Nephron (organoid): ENCODE measurements at regions not wholly inside any gene's neighbourhood (a gene's known extent, or its start where the extent isn't known, plus 50 kb on each side); places are given as distances from the start of the nearest gene placed in this dataset.

Source experiments
- H3K27ac Mint-ChIP-seq, 3 experiments: 2 replicates each; pipeline ENCODE4 v1.8.0; 2020; ENCODE audit warnings: mixed read lengths in 3 of 3, mild to moderate bottlenecking in 2 of 3, moderate library complexity in 1 of 3
- H3K27me3 Mint-ChIP-seq: 2 replicates; pipeline ENCODE4 v1.8.0; 2021; ENCODE audit warnings: low read depth, mild to moderate bottlenecking, moderate library complexity, mixed read lengths
- H3K36me3 Mint-ChIP-seq: 2 replicates; pipeline ENCODE4 v1.8.0; 2020; ENCODE audit warnings: low read depth, mixed read lengths
- H3K4me1 Mint-ChIP-seq: 2 replicates; pipeline ENCODE4 v1.8.0; 2020; ENCODE audit warnings: mixed read lengths
- H3K4me3 Mint-ChIP-seq, 3 experiments: 2 replicates each; pipeline ENCODE4 v1.8.0; 2020; ENCODE audit warnings: mild to moderate bottlenecking in 3 of 3, mixed read lengths in 3 of 3, moderate library complexity in 2 of 3
- H3K9me3 Mint-ChIP-seq: 2 replicates; pipeline ENCODE4 v1.8.0; 2020; ENCODE audit warnings: mixed read lengths
- CTCF ChIP-seq, 3 experiments: fragments of 200-600 bp; sonication (generic); IDR thresholded peaks; one replicate each; pipeline ENCODE4 v1.5.0; 2021; ENCODE audit warnings: antibody characterized with exemption in 3 of 3; ENCODE audit not compliant: unreplicated experiment in 3 of 3

DNA sequence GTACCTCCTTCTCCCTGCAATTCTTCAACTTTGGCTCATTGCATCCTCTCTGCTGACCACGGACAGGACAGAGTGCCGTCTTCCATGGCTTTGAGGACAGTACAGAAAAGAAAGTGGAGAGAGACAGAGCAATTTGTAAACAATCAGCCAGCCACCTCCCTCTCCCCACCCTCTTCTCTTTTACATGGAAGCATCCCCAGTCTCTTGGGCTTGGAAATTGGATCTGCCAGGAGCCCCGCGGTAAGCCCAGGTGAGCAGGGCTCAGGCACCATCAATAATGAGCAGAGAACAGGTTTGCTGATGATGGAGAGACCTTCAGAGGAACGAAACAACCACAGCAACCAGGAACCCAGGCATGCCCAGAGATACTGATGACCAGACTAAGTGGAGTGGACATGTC lies 194.9 kb upstream of the TNRC6C start:
- Mint-ChIP-seq H3K27me3 (peaks cover 20% of the 10 kb centered on the region), H3K4me1 (peaks cover 5% of the 10 kb centered on the region), H3K9me3 (no peaks in the 10 kb centered on the region), H3K4me3 (no peak overlapping the region), H3K27ac (no peak overlapping the region), H3K36me3 (no peaks in the 10 kb centered on the region)
- TF ChIP-seq CTCF (IDR thresholded peaks at IDR 0.05; ENCODE audit: unreplicated experiment in 3 of 3), result no peak

DNA sequence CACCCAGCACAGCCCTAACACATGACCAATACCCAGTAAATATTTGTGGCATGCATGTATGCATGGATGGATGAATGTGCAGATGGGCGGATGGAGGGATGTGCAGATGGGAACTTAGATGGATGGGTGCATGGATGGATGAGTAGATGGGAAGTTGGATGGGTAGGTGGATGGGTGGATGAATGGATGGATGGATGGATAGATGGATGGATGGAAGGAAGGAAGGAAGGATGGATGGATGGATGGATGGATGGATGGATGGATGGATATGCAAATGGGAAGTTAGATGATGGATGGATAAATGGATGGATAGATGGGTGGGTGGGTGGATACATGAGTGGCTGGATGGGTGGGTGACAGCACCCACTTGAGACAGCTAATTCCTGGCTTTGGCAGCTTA lies 193.2 kb upstream of the TNRC6C start:
- no peak overlapping the region for H3K4me3 Mint-ChIP-seq
- TF ChIP-seq CTCF (IDR thresholded peaks at IDR 0.05; ENCODE audit: unreplicated experiment in 3 of 3), result no peak
- H3K36me3 Mint-ChIP-seq, result no peaks in the 10 kb centered on the region
- peaks cover 6% of the 10 kb centered on the region for H3K4me1 Mint-ChIP-seq
- no peaks in the 10 kb centered on the region for H3K9me3 Mint-ChIP-seq
- H3K27me3 Mint-ChIP-seq, result peaks cover 22% of the 10 kb centered on the region
- no peak overlapping the region for H3K27ac Mint-ChIP-seq

DNA sequence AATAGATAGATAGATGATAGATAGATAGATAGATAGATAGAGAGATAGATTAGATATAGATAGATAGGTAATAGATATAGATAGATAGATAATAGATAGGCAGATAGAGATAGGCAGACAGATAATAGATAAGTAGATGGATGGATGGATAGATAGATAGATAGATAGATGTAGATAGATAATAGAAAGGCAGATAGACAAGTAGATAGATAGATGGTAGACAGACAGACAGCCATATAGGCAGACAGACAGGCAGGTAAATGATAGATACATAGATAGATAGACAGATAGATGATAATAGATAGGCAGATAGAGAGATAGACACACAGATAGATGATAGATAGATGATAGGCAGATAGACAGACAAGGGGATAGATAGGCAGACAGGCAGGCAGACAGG lies 191.4 kb upstream of the TNRC6C start:
- Mint-ChIP-seq H3K36me3 (no peaks in the 10 kb centered on the region), H3K27me3 (peaks cover 21% of the 10 kb centered on the region), H3K27ac (no peak overlapping the region), H3K4me3 (no peak overlapping the region), H3K4me1 (peaks cover 6% of the 10 kb centered on the region), H3K9me3 (no peaks in the 10 kb centered on the region)
- TF ChIP-seq CTCF (IDR thresholded peaks at IDR 0.05; ENCODE audit: unreplicated experiment in 3 of 3), result no peak

DNA sequence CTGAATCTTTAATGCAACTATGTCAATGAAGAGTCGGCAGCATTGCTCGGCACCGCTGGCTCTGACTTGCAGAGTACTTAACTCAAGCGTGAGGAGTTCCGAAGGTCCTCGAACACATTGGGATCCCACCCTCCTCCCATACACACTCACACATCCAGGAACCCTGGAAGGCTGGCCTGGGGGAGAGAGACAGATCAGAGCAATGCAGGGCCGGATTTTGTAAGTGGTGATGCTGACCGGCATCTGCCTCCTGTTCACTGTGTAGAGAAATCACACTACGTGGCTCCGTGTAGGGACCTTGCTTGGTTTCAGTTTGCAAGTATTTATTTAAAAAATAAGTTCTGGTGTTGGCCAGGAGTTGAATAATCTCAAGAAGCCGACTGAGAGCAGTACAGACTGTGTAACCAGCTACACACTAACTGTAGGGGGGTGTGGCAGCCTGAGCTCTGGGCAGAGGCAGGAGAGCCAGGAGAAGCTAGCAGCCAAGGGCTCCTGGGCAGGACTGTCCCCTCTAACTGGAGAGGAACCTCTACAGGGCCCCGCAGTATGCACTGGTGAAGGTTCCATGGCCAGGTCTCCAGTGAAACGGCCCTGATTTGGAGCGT lies 190.2 kb upstream of the TNRC6C start:
- Mint-ChIP-seq H3K4me1 (peaks cover 9% of the 10 kb centered on the region), H3K27me3 (peaks cover 24% of the 10 kb centered on the region), H3K36me3 (no peaks in the 10 kb centered on the region), H3K9me3 (no peaks in the 10 kb centered on the region), H3K27ac (peak overlapping the region in 2 of 3 experiments; percentile 59 to 62), H3K4me3 (no peak overlapping the region)
- no peak for TF ChIP-seq CTCF (IDR thresholded peaks at IDR 0.05; ENCODE audit: unreplicated experiment in 3 of 3)

- Mint-ChIP-seq H3K4me1 (peaks cover 11% of the 10 kb centered on the region), H3K27ac (no peak overlapping the region), H3K4me3 (no peak overlapping the region), H3K36me3 (no peaks in the 10 kb centered on the region), H3K9me3 (no peaks in the 10 kb centered on the region), H3K27me3 (peaks cover 22% of the 10 kb centered on the region)
- no peak for TF ChIP-seq CTCF (IDR thresholded peaks at IDR 0.05; ENCODE audit: unreplicated experiment in 3 of 3)
These were observed 189.3 kb upstream of the TNRC6C start for GRCh38 chr17:77769215-77769614.

- TF ChIP-seq CTCF (IDR thresholded peaks at IDR 0.05; ENCODE audit: unreplicated experiment in 3 of 3), result no peak
- Mint-ChIP-seq H3K4me1 (peaks cover 11% of the 10 kb centered on the region), H3K4me3 (no peak overlapping the region), H3K9me3 (peaks cover 1% of the 10 kb centered on the region), H3K27ac (no peak overlapping the region), H3K27me3 (peaks cover 21% of the 10 kb centered on the region), H3K36me3 (no peaks in the 10 kb centered on the region)
These were observed 188.7 kb upstream of the TNRC6C start for GRCh38 chr17:77769762-77770161.
